ENCODE measurements at regions not wholly inside any gene's neighbourhood (a gene's known extent, or its start where the extent isn't known, plus 50 kb on each side); places are given as distances from the start of the nearest gene placed in this dataset.

DNA sequence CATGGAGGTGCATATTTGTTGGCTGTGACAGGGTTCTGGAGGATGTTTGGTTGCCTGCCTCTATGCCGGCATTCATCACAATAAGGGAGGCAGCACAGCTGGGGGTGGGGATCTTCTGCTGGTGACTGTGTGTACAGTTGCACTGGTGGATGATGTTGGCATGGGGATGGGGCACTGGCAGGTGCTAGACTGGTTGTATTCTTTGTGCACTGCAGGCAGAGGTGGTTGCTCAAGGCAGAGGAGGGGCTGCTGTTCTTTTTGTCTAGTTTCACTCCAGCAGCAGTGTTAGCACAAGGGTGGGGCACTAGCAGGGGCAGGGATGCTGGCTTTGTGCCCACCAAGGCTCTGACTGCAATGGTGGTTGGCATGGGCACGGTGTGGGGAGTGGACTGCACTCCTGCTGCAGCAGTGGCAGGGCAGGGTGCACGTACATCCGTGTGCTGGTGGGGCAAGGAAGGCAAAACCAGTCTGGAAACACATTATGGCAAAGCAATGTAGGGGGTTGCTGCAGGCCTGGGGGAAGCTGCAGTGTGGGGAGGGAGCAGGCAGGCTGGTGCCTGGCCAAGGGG, 69.3 kb downstream of the ISOC1 start:
- TF ChIP-seq, protein P1, sequence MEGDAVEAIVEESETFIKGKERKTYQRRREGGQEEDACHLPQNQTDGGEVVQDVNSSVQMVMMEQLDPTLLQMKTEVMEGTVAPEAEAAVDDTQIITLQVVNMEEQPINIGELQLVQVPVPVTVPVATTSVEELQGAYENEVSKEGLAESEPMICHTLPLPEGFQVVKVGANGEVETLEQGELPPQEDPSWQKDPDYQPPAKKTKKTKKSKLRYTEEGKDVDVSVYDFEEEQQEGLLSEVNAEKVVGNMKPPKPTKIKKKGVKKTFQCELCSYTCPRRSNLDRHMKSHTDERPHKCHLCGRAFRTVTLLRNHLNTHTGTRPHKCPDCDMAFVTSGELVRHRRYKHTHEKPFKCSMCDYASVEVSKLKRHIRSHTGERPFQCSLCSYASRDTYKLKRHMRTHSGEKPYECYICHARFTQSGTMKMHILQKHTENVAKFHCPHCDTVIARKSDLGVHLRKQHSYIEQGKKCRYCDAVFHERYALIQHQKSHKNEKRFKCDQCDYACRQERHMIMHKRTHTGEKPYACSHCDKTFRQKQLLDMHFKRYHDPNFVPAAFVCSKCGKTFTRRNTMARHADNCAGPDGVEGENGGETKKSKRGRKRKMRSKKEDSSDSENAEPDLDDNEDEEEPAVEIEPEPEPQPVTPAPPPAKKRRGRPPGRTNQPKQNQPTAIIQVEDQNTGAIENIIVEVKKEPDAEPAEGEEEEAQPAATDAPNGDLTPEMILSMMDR (IDR thresholded peaks at IDR 0.05): no peak
- DNase-seq (ENCODE audit: low spot score): no peak
- Histone ChIP-seq H3K27ac (no peak overlapping the region), H3K4me3 (no peak overlapping the region)

DNA sequence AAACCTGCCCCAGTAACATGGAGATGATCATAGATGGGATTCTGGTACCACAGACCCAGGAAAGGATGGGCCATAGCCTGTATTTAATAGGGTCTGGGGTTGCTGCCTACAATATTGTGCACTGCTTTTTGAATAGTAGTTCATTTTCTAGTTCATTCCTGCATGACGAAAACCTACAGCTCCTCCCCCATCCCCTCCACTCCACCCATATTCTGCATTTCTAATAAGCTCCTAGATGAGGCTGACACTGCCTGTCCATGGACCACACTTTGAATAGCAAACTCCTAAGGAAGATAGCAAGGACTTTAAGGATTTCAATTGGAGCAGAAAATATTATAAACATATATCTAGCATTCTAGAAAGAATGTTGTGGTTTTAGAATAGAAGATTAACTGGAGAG, 75.5 kb downstream of the ISOC1 start:
- no peak overlapping the region for H3K27ac ChIP-seq
- TF ChIP-seq, protein P1 (IDR thresholded peaks at IDR 0.05): no peak
- no peak overlapping the region for H3K4me3 ChIP-seq
- DNase-seq (ENCODE audit: low spot score): no peak

DNA sequence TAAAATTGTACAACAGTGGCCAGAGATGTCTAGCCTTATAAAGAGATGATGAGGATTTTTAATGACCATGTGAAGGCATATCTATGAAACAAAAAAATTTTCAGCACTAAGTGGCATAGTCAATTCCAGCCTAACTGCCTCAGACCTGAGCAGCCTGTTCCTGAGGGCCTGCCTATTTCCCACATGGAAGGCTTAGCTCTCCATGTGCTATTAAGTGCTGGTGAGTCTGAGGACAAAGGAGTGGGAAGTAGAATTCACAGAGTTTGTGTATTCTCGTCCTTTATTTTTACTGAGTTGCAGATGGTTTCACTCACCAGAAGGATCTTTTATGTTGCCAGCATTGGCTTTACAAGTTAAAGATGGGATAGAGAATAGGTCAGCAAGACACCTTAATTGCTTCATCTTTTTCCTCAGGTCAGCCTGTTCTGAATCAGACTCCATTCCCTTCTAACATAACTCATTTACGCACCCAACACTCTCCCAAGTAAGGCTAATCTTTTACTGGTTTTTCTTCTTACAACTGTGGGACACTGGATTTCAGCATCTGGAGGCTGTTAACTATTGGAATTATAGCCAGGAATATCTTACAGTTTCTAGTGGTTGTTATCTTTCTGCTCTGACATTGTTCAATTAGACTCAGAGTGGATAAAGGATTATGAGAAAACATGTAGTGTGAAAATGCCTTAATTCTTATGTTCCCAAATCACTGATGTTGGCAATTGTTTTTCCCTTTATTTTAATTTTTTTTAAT, 76.8 kb downstream of the ISOC1 start:
- Histone ChIP-seq H3K27ac (no peak overlapping the region), H3K4me3 (no peak overlapping the region)
- DNase-seq (ENCODE audit: low spot score): no peak
- TF ChIP-seq, protein P1 (IDR thresholded peaks at IDR 0.05): no peak

DNA sequence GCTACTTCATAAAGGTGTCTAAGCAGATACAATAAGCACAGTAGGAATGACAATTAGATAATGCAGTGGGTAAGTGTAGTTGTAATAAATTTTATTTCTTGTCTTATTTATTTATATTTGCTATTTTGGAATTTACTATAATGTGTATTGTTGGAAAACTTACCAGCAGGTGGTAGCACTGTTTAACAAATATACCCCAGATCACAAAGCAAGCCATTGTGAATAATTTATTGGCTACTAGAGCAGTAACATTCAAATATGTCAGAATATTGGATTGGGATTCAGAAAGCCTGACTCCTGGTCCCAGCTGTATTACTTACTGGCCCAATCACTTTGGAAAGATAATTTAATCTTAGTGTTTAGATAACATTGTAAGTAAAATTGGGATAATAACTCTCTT, 78.0 kb downstream of the ISOC1 start:
- TF ChIP-seq, protein P1 (IDR thresholded peaks at IDR 0.05): no peak
- H3K4me3 ChIP-seq: no peak overlapping the region
- DNase-seq (ENCODE audit: low spot score): no peak
- no peak overlapping the region for H3K27ac ChIP-seq

DNA sequence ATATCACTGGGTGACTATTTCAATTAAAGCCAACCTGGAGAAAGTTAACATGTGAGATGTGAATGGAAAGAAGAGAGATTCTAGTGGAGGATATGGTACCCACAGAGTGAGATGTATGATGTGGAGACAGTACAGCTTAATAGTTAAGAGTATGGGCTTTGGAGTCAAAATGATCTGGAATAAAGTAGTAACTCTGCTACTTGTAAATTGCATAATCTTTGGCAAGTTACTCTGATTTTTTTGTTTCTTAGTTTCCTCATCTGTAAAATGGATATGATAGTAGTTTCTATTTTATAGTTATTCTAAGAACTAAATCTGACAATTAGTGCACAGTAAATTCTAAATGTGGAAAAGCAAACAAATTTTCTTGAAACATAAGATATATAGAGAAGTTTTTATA, 79.2 kb downstream of the ISOC1 start:
- Histone ChIP-seq H3K4me3 (no peak overlapping the region), H3K27ac (no peak overlapping the region)
- TF ChIP-seq, protein P1 (IDR thresholded peaks at IDR 0.05): no peak
- DNase-seq (ENCODE audit: low spot score): no peak

DNA sequence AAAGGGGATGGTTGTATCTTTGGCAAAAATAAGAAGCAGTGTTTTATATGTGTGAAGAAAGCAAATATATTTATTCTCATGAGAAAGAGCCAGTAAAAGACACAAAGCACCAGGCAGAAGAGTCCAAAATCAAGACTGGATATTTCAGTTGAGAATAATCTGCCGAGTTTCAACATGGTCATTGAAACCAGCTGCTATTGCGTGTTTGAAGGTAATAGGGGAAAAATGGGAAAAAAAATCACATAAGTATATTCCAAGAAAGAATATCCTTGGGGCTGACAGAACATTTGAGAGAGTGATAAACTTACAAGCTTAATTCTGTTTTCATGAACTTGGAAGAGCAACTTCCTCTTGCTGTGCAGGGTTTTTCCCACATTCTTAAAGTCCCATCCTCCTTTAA, 79.9 kb downstream of the ISOC1 start:
- DNase-seq (ENCODE audit: low spot score): no peak
- H3K27ac ChIP-seq: no peak overlapping the region
- TF ChIP-seq, protein P1 (IDR thresholded peaks at IDR 0.05): no peak
- no peak overlapping the region for H3K4me3 ChIP-seq

DNA sequence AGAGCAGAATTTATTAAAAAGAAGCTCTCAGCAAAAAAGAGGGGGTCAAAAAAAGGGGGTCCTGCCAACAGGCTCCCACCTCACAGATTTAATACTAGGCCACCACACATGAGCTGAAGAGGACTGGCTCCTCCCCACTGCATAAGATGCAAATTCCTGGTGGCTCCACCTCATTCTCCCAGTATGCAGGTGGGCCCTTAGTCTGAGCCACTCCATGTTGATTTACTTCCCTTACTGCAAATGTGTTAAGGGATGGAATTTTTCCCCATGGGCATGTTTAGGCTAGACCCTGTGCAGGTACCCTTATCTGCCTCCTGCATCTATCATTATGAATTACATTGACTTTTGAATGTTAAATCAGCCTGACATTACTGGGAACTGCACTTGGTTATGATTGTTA, 82.9 kb downstream of the ISOC1 start:
- no peak for DNase-seq (ENCODE audit: low spot score)
- TF ChIP-seq, protein P1 (IDR thresholded peaks at IDR 0.05): no peak
- no peak overlapping the region for H3K27ac ChIP-seq
- no peak overlapping the region for H3K4me3 ChIP-seq

Data from coronary artery (tissue), 2 donors.